ENCODE measurements at regions not wholly inside any gene's neighbourhood (a gene's known extent, or its start where the extent isn't known, plus 50 kb on each side); places are given as distances from the start of the nearest gene placed in this dataset.
"Not testable (repeated sequence)": the region's sequence is repeated elsewhere in the genome, so short reads cannot be mapped to it uniquely, and the experiment has no call there.

GRCh38 chr16:73404001-73404400 lies 356.1 kb upstream of the ZFHX3 start:
- no peak for DNase-seq (ENCODE audit: low spot score)

- no peak for DNase-seq (ENCODE audit: low spot score)
Observed at GRCh38 chr16:73403291-73403690, 355.4 kb upstream of the ZFHX3 start.

- DNase-seq (ENCODE audit: low spot score): no peak
Observed at GRCh38 chr16:73400951-73401350, 353.0 kb upstream of the ZFHX3 start.

GRCh38 chr16:73399997-73400396 lies 352.1 kb upstream of the ZFHX3 start:
- no peak for DNase-seq (ENCODE audit: low spot score)

GRCh38 chr16:73399486-73399885 lies 351.6 kb upstream of the ZFHX3 start:
- DNase-seq (ENCODE audit: low spot score): no peak

- DNase-seq (ENCODE audit: low spot score): not testable (repeated sequence)
Observed at GRCh38 chr16:73398604-73399003, 350.7 kb upstream of the ZFHX3 start.

GRCh38 chr16:73396556-73396955 lies 348.6 kb upstream of the ZFHX3 start:
- no peak for DNase-seq (ENCODE audit: low spot score)

- DNase-seq (ENCODE audit: low spot score): no peak
Observed at GRCh38 chr16:73390936-73391335, 343.0 kb upstream of the ZFHX3 start.

GRCh38 chr16:73390491-73390890 lies 342.6 kb upstream of the ZFHX3 start:
- DNase-seq (ENCODE audit: low spot score): no peak

- DNase-seq (ENCODE audit: low spot score): no peak
Observed at GRCh38 chr16:73389085-73389484, 341.2 kb upstream of the ZFHX3 start.

- DNase-seq (ENCODE audit: low spot score): no peak
Observed at GRCh38 chr16:73387979-73388378, 340.1 kb upstream of the ZFHX3 start.

GRCh38 chr16:73385696-73386095 lies 337.8 kb upstream of the ZFHX3 start:
- DNase-seq (ENCODE audit: low spot score): no peak

GRCh38 chr16:73384506-73385089 lies 336.7 kb upstream of the ZFHX3 start:
- DNase-seq (ENCODE audit: low spot score): no peak

GRCh38 chr16:73383988-73384365 lies 336.0 kb upstream of the ZFHX3 start:
- no peak for DNase-seq (ENCODE audit: low spot score)

GRCh38 chr16:73383195-73383987 lies 335.5 kb upstream of the ZFHX3 start:
- DNase-seq (ENCODE audit: low spot score): no peak

- no peak for DNase-seq (ENCODE audit: low spot score)
Observed at GRCh38 chr16:73378471-73378870, 330.5 kb upstream of the ZFHX3 start.

- no peak for DNase-seq (ENCODE audit: low spot score)
Observed at GRCh38 chr16:73371584-73372319, 323.8 kb upstream of the ZFHX3 start.

- no peak for DNase-seq (ENCODE audit: low spot score)
Observed at GRCh38 chr16:73369851-73370250, 321.9 kb upstream of the ZFHX3 start.

GRCh38 chr16:73368715-73369114 lies 320.8 kb upstream of the ZFHX3 start:
- DNase-seq (ENCODE audit: low spot score): no peak

- DNase-seq (ENCODE audit: low spot score): peak; percentile 14
Observed at GRCh38 chr16:73365016-73365551, 317.2 kb upstream of the ZFHX3 start.

- no peak for DNase-seq (ENCODE audit: low spot score)
Observed at GRCh38 chr16:73364413-73364812, 316.5 kb upstream of the ZFHX3 start.

GRCh38 chr16:73361061-73361460 lies 313.1 kb upstream of the ZFHX3 start:
- no peak for DNase-seq (ENCODE audit: low spot score)
